H9 (cell line): ENCODE measurements at regions not wholly inside any gene's neighbourhood (a gene's known extent, or its start where the extent isn't known, plus 50 kb on each side); places are given as distances from the start of the nearest gene placed in this dataset.

Experiments
- DNase-seq: peaks from one replicate; pipeline ENCODE4 v3.0.0-alpha.2; 2017
- H2AFZ ChIP-seq: one replicate; pipeline ENCODE4 v1.6.1; 2013; ENCODE audit warnings: mild to moderate bottlenecking, low read length, control low read depth, moderate library complexity
- H2AK5ac ChIP-seq: 2 replicates; pipeline ENCODE4 v1.6.1; 2013; ENCODE audit warnings: low read length, control low read depth, mixed read lengths; ENCODE audit not compliant: insufficient read length
- H2BK120ac ChIP-seq: one replicate; pipeline ENCODE4 v1.6.1; 2013; ENCODE audit warnings: low read depth, mild to moderate bottlenecking, low read length, control low read depth, inconsistent platforms; ENCODE audit not compliant: poor library complexity, severe bottlenecking
- H2BK12ac ChIP-seq: 2 replicates; pipeline ENCODE4 v1.6.1; 2013; ENCODE audit warnings: low read length, control low read depth, mixed read lengths, low read depth; ENCODE audit not compliant: insufficient read length
- H2BK15ac ChIP-seq: 2 replicates; pipeline ENCODE4 v1.6.1; 2013; ENCODE audit warnings: low read depth, low read length, control low read depth
- H2BK20ac ChIP-seq: one replicate; pipeline ENCODE4 v1.6.1; 2013; ENCODE audit warnings: low read depth, mild to moderate bottlenecking, low read length, control low read depth, inconsistent platforms; ENCODE audit not compliant: poor library complexity, severe bottlenecking
- H2BK5ac ChIP-seq: 2 replicates; pipeline ENCODE4 v1.6.1; 2013; ENCODE audit warnings: low read length, control low read depth, mixed read lengths; ENCODE audit not compliant: insufficient read length
- H3K14ac ChIP-seq: 2 replicates; pipeline ENCODE4 v1.6.1; 2013; ENCODE audit warnings: low read length, control low read depth; ENCODE audit not compliant: insufficient read depth
- H3K18ac ChIP-seq: 2 replicates; pipeline ENCODE4 v1.6.1; 2013; ENCODE audit warnings: low read depth, mild to moderate bottlenecking, mixed read lengths, low read length, control low read depth; ENCODE audit not compliant: insufficient read length
- H3K23ac ChIP-seq: 2 replicates; pipeline ENCODE4 v1.6.1; 2013; ENCODE audit warnings: low read length, control low read depth, mixed read lengths, low read depth; ENCODE audit not compliant: insufficient read length
- H3K23me2 ChIP-seq: 2 replicates; pipeline ENCODE4 v1.6.1; 2013; ENCODE audit warnings: low read depth, mild to moderate bottlenecking, mixed read lengths, low read length, control low read depth; ENCODE audit not compliant: insufficient read length, poor library complexity, severe bottlenecking
- H3K27ac ChIP-seq: 2 replicates; pipeline ENCODE4 v1.5.1; 2013; ENCODE audit warnings: low read length, control low read depth, mixed read lengths, low read depth; ENCODE audit not compliant: insufficient read length
- H3K27me3 ChIP-seq: 2 replicates; pipeline ENCODE4 v1.6.1; 2013; ENCODE audit warnings: low read length, control low read depth, inconsistent platforms; ENCODE audit not compliant: insufficient read depth
- H3K4ac ChIP-seq: 2 replicates; pipeline ENCODE4 v1.6.1; 2013; ENCODE audit warnings: low read depth, mild to moderate bottlenecking, control low read depth, inconsistent platforms, low read length, moderate library complexity
- H3K4me1 ChIP-seq: 2 replicates; pipeline ENCODE4 v1.6.1; 2013; ENCODE audit warnings: low read length, control low read depth, inconsistent platforms; ENCODE audit not compliant: insufficient read depth
- H3K4me2 ChIP-seq: 2 replicates; pipeline ENCODE4 v1.6.1; 2013; ENCODE audit warnings: low read length, control low read depth, mixed read lengths; ENCODE audit not compliant: insufficient read length, insufficient read depth
- H3K56ac ChIP-seq: 2 replicates; pipeline ENCODE4 v1.6.1; 2013; ENCODE audit warnings: low read depth, mild to moderate bottlenecking, mixed read lengths, low read length, control low read depth; ENCODE audit not compliant: insufficient read length
- H3K79me1 ChIP-seq: 2 replicates; pipeline ENCODE4 v1.6.1; 2013; ENCODE audit warnings: low read depth, mild to moderate bottlenecking, moderate library complexity, low read length, control low read depth, inconsistent platforms; ENCODE audit not compliant: insufficient read depth, poor library complexity, severe bottlenecking
- H3K79me2 ChIP-seq: 2 replicates; pipeline ENCODE4 v1.6.1; 2013; ENCODE audit warnings: low read length, control low read depth, inconsistent platforms; ENCODE audit not compliant: insufficient read depth
- H3K9ac ChIP-seq: 2 replicates; pipeline ENCODE4 v1.6.1; 2013; ENCODE audit warnings: low read length, control low read depth, mixed read lengths; ENCODE audit not compliant: insufficient read length; ENCODE audit errors: extremely low read depth
- H3K9me3 ChIP-seq: one replicate; pipeline ENCODE4 v1.6.1; 2013; ENCODE audit warnings: low read depth, low read length, inconsistent platforms; ENCODE audit not compliant: control insufficient read depth
- H3T11ph ChIP-seq: one replicate; pipeline ENCODE4 v1.6.1; 2013; ENCODE audit warnings: mild to moderate bottlenecking, low read length, control low read depth, inconsistent platforms
- H4K20me1 ChIP-seq: one replicate; pipeline ENCODE4 v1.6.1; 2013; ENCODE audit not compliant: control insufficient read depth, insufficient read length, insufficient read depth
- H4K5ac ChIP-seq: 2 replicates; pipeline ENCODE4 v1.6.1; 2013; ENCODE audit warnings: low read depth, mild to moderate bottlenecking, mixed read lengths, low read length, control low read depth; ENCODE audit not compliant: insufficient read length
- H4K8ac ChIP-seq: replicated peaks from 2 replicates; pipeline ENCODE4 v1.6.1; 2013; ENCODE audit warnings: low read length, control low read depth, mixed read lengths, low read depth; ENCODE audit not compliant: insufficient read length
- H4K91ac ChIP-seq: 2 replicates; pipeline ENCODE4 v1.6.1; 2013; ENCODE audit warnings: low read depth, mild to moderate bottlenecking, moderate library complexity, mixed read lengths, low read length, control low read depth; ENCODE audit not compliant: insufficient read length
- H3K27ac Mint-ChIP-seq, 3 experiments: 2 replicates in 2 of 3; 3 replicates in 1 of 3; pipeline ENCODE4 v1.8.0; 2020 to 2021; ENCODE audit warnings: mixed read lengths in 3 of 3, mild to moderate bottlenecking in 1 of 3, moderate library complexity in 1 of 3
- H3K27me3 Mint-ChIP-seq: 2 replicates; pipeline ENCODE4 v1.8.0; 2021; ENCODE audit warnings: low read depth, mild to moderate bottlenecking, moderate library complexity, mixed read lengths
- H3K36me3 Mint-ChIP-seq, 3 experiments: 2 replicates in 2 of 3; 3 replicates in 1 of 3; pipeline ENCODE4 v1.8.0; 2020 to 2021; ENCODE audit warnings: low read depth in 3 of 3, mixed read lengths in 3 of 3; ENCODE audit not compliant: insufficient read depth in 1 of 3
- H3K4me1 Mint-ChIP-seq, 2 experiments: 2 replicates each; pipeline ENCODE4 v1.8.0; 2020; ENCODE audit warnings: mixed read lengths in 2 of 2
- H3K4me3 Mint-ChIP-seq, 2 experiments: 2 replicates in 1 of 2; 3 replicates in 1 of 2; pipeline ENCODE4 v1.8.0; 2020 to 2021; ENCODE audit warnings: mild to moderate bottlenecking in 2 of 2, mixed read lengths in 2 of 2, moderate library complexity in 1 of 2
- H3K9me3 Mint-ChIP-seq, 2 experiments: 2 replicates in 1 of 2; 3 replicates in 1 of 2; pipeline ENCODE4 v1.8.0; 2020; ENCODE audit warnings: mild to moderate bottlenecking in 2 of 2, mixed read lengths in 2 of 2, moderate library complexity in 1 of 2
- WGBS: extraction: QIAGEN DNeasy Blood & Tissue Kit; methylation state at CpG from one replicate; pipeline ENCODE4 v1.1.7; 2013; ENCODE audit warnings: missing lambda C conversion rate, low lambda C conversion rate, mixed read lengths; ENCODE audit not compliant: insufficient read length; ENCODE audit errors: extremely low coverage; 5-methylcytosine and 5-hydroxymethylcytosine counted together
- TF ChIP-seq, protein P1 (sequence below): fragments of 200-600 bp; sonication (generic); conservative IDR thresholded peaks from 3 replicates; pipeline ENCODE4 v1.8.0; 2021; ENCODE audit warnings: antibody characterized with exemption, mild to moderate bottlenecking

DNA sequence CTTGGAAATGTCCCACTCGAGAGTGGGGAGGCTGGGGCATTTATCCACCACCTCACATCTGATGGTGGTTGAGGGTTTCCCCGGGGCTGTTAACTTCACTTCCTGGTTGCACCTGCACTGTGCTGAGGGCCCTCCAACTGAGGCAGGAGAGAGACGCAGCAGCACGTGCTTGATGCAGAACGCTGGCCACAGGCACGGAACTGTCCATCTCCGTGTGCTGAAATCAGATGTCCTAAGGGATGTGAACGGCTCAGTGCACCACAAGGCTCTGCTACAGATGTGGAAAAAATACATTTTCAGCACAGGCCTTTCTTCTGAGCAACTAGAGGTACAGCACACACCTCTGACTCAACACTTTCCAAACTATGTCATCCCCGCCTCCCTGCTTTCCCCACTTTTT lies 114.8 kb upstream of the C16orf82 start:
- H3K18ac ChIP-seq: no peak overlapping the region
- H3K14ac ChIP-seq: no peak overlapping the region
- H3K23ac ChIP-seq: no peak overlapping the region
- H3K56ac ChIP-seq: no peak overlapping the region
- Mint-ChIP-seq H3K27me3 (peaks cover 24% of the 10 kb centered on the region), H3K9me3 (no peaks in the 10 kb centered on the region), H3K36me3 (no peaks in the 10 kb centered on the region), H3K4me1 (peaks cover 0 to 2% of the 10 kb centered on the region in 2 experiments; a peak in 1 of 4 replicates), H3K27ac (no peak overlapping the region), H3K4me3 (no peak overlapping the region)
- H3K9ac ChIP-seq: no peak overlapping the region
- no peak overlapping the region for H2BK20ac ChIP-seq
- H3K4me2 ChIP-seq: no peak overlapping the region
- no CpG with 5 or more reads among the region's 9 CpGs for WGBS
- H4K20me1 ChIP-seq: no peaks in the 10 kb centered on the region
- no peak overlapping the region for H2AK5ac ChIP-seq
- H3K79me1 ChIP-seq: no peaks in the 10 kb centered on the region
- H3K23me2 ChIP-seq: no peaks in the 10 kb centered on the region
- no peak overlapping the region for H4K5ac ChIP-seq
- H3K4me1 ChIP-seq: peaks cover 3% of the 10 kb centered on the region; the same call in 1 of the 2 replicates
- peaks cover 2% of the 10 kb centered on the region; the same call in 1 of the 2 replicates for H3K27me3 ChIP-seq
- H4K8ac ChIP-seq: no peak overlapping the region
- no peak overlapping the region for H4K91ac ChIP-seq
- H3K9me3 ChIP-seq: no peaks in the 10 kb centered on the region
- no peak overlapping the region for H2BK12ac ChIP-seq
- DNase-seq: no peak
- H2BK15ac ChIP-seq: no peak overlapping the region
- no peak overlapping the region for H2BK5ac ChIP-seq
- TF ChIP-seq, protein P1, sequence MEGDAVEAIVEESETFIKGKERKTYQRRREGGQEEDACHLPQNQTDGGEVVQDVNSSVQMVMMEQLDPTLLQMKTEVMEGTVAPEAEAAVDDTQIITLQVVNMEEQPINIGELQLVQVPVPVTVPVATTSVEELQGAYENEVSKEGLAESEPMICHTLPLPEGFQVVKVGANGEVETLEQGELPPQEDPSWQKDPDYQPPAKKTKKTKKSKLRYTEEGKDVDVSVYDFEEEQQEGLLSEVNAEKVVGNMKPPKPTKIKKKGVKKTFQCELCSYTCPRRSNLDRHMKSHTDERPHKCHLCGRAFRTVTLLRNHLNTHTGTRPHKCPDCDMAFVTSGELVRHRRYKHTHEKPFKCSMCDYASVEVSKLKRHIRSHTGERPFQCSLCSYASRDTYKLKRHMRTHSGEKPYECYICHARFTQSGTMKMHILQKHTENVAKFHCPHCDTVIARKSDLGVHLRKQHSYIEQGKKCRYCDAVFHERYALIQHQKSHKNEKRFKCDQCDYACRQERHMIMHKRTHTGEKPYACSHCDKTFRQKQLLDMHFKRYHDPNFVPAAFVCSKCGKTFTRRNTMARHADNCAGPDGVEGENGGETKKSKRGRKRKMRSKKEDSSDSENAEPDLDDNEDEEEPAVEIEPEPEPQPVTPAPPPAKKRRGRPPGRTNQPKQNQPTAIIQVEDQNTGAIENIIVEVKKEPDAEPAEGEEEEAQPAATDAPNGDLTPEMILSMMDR: no peak
- no peak overlapping the region for H3T11ph ChIP-seq
- no peak overlapping the region for H3K4ac ChIP-seq
- no peak overlapping the region for H2AFZ ChIP-seq
- no peaks in the 10 kb centered on the region for H3K79me2 ChIP-seq
- no peak overlapping the region for H2BK120ac ChIP-seq
- H3K27ac ChIP-seq: no peak overlapping the region
